NCI-H524 (cell line): ENCODE measurements at regions not wholly inside any gene's neighbourhood (a gene's known extent, or its start where the extent isn't known, plus 50 kb on each side); places are given as distances from the start of the nearest gene placed in this dataset.

Experiments
- DNase-seq, 2 experiments: peaks; one replicate each; lab custom pipeline; 2025; lab: John Stamatoyannopoulos, UW

DNA sequence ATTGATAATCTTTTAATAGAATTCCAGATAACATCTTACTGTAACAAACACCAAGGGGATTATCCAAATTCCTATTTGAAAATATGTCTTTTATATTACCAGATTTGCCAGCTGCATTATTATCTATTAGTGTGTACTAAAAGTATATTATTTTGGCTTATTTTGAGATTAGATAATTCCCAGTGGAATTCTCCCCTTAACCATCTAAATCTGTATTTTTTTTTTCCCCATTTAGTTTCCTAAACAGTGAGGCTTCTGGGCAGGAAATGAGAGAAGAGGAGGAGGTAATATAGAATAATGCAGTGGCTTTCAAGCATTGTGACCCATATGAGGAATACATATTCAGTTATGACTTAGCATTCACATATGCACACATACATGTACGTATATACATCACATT, 53.5 kb upstream of the ABL1 start:
- no peak for DNase-seq

- no peak for DNase-seq
These were observed 52.0 kb upstream of the ABL1 start for GRCh38 chr9:130782886-130783530.

DNA sequence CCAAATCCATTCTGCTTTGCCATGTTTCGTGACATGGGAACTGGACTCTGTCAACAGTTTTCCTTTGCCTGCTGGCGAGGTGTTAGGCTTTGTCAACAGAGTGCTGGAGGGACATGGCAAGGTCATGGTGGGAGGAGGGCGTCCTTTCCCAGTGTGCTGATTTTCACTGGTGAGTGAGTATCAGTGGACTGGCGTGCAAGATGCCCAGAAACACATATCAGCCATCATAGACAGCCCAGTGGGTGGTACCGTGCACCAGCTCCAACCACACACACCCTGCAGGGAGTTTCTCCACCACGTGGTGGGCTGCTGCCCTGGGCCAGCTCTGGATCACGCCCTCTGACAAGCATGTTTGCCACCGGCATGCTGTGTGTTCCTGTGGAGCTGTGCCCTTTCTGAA, 50.0 kb upstream of the ABL1 start:
- DNase-seq = no peak
